Prostate gland (tissue), 2 donors: ENCODE measurements at regions not wholly inside any gene's neighbourhood (a gene's known extent, or its start where the extent isn't known, plus 50 kb on each side); places are given as distances from the start of the nearest gene placed in this dataset.

ENCODE experiments used
- POLR2AphosphoS5 ChIP-seq: sonication (generic); formaldehyde crosslinking; IDR thresholded peaks from one replicate; pipeline ENCODE4 v1.6.1; 2017; ENCODE audit warnings: antibody characterized with exemption
- TF ChIP-seq, protein P1 (sequence below), 4 experiments: fragments of 200-600 bp in 2 of 4; fragments of 450-650 bp in 2 of 4; sonication (generic) in 2 of 4; IDR thresholded peaks; 1 replicate in 3 of 4; 2 replicates in 1 of 4; pipeline ENCODE4 v1.5.1; 2016 to 2019; ENCODE audit warnings: antibody characterized with exemption in 4 of 4, mild to moderate bottlenecking in 2 of 4, moderate library complexity in 2 of 4

DNA sequence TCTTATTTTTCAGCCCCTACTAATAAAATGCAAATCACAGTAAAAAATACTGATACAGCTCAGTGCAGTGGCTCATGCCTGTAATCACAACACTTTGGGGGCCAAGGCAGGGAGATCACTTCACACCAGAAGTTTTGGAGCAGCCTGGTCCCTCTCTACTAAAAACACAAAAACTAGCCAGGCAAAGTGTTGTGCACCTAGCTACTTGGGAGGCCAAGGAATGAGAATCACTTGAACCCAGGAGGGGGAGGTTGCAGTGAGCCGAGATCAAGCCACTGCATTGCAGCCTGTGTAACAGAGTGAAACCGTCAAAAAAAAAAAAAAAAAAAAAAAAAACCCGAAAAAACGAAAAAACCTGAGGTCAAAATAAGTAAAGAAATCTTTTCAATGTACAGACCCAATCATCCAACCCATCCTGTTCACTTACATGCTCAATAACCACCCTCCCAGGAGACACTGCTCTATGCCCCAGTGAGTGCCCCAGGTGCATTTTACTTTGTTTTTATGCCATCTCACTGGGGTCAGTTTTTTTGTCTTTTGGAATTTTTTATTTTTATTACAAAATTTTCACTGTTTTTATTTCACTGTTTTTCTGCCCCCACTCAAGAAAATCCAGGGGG, 107.0 kb downstream of the ZNF486 start:
- TF ChIP-seq, protein P1, sequence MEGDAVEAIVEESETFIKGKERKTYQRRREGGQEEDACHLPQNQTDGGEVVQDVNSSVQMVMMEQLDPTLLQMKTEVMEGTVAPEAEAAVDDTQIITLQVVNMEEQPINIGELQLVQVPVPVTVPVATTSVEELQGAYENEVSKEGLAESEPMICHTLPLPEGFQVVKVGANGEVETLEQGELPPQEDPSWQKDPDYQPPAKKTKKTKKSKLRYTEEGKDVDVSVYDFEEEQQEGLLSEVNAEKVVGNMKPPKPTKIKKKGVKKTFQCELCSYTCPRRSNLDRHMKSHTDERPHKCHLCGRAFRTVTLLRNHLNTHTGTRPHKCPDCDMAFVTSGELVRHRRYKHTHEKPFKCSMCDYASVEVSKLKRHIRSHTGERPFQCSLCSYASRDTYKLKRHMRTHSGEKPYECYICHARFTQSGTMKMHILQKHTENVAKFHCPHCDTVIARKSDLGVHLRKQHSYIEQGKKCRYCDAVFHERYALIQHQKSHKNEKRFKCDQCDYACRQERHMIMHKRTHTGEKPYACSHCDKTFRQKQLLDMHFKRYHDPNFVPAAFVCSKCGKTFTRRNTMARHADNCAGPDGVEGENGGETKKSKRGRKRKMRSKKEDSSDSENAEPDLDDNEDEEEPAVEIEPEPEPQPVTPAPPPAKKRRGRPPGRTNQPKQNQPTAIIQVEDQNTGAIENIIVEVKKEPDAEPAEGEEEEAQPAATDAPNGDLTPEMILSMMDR (IDR thresholded peaks at IDR 0.05), result no peak
- no peak for TF ChIP-seq POLR2AphosphoS5
